ENCODE measurements at regions not wholly inside any gene's neighbourhood (a gene's known extent, or its start where the extent isn't known, plus 50 kb on each side); places are given as distances from the start of the nearest gene placed in this dataset.

GRCh38 chr11:127627629-127628457 lies 627.3 kb upstream of the KIRREL3 start:
- no peak for DNase-seq (ENCODE audit: low read depth)
- H3K4me3 ChIP-seq (ENCODE audit: low read depth, low read length) = no peak overlapping the region

GRCh38 chr11:127627204-127627603 lies 626.6 kb upstream of the KIRREL3 start:
- no peak for DNase-seq (ENCODE audit: low read depth)
- H3K4me3 ChIP-seq (ENCODE audit: low read depth, low read length) = no peak overlapping the region

GRCh38 chr11:127625402-127625801 lies 624.8 kb upstream of the KIRREL3 start:
- no peak overlapping the region for H3K4me3 ChIP-seq (ENCODE audit: low read depth, low read length)
- no peak for DNase-seq (ENCODE audit: low read depth)

- no peak for DNase-seq (ENCODE audit: low read depth)
- no peak overlapping the region for H3K4me3 ChIP-seq (ENCODE audit: low read depth, low read length)
These were observed 623.8 kb upstream of the KIRREL3 start for GRCh38 chr11:127624306-127624856.

GRCh38 chr11:127622686-127623085 lies 622.1 kb upstream of the KIRREL3 start:
- no peak for DNase-seq (ENCODE audit: low read depth)
- no peak overlapping the region for H3K4me3 ChIP-seq (ENCODE audit: low read depth, low read length)

- DNase-seq (ENCODE audit: low read depth) = no peak
These were observed 620.1 kb upstream of the KIRREL3 start for GRCh38 chr11:127620671-127621070.

GRCh38 chr11:127619946-127620345 lies 619.4 kb upstream of the KIRREL3 start:
- DNase-seq (ENCODE audit: low read depth) = no peak
- no peak overlapping the region for H3K4me3 ChIP-seq (ENCODE audit: low read depth, low read length)

More at GRCh38 chr11:127620671-127621070, 620.1 kb upstream of the KIRREL3 start:
- no peak overlapping the region for H3K4me3 ChIP-seq (ENCODE audit: low read depth, low read length)

GRCh38 chr11:127618721-127619120 lies 618.2 kb upstream of the KIRREL3 start:
- H3K4me3 ChIP-seq (ENCODE audit: low read depth, low read length) = no peak overlapping the region
- no peak for DNase-seq (ENCODE audit: low read depth)

- no peak overlapping the region for H3K4me3 ChIP-seq (ENCODE audit: low read depth, low read length)
- DNase-seq (ENCODE audit: low read depth) = no peak
These were observed 615.6 kb upstream of the KIRREL3 start for GRCh38 chr11:127616158-127616557.

- DNase-seq (ENCODE audit: low read depth) = no peak
- H3K4me3 ChIP-seq (ENCODE audit: low read depth, low read length) = no peak overlapping the region
These were observed 612.0 kb upstream of the KIRREL3 start for GRCh38 chr11:127612607-127613006.

- no peak for DNase-seq (ENCODE audit: low read depth)
- no peak overlapping the region for H3K4me3 ChIP-seq (ENCODE audit: low read depth, low read length)
These were observed 608.6 kb upstream of the KIRREL3 start for GRCh38 chr11:127609025-127609773.

- H3K4me3 ChIP-seq (ENCODE audit: low read depth, low read length) = no peak overlapping the region
- DNase-seq (ENCODE audit: low read depth) = no peak
These were observed 607.0 kb upstream of the KIRREL3 start for GRCh38 chr11:127607487-127608085.

GRCh38 chr11:127601578-127601977 lies 601.0 kb upstream of the KIRREL3 start:
- no peak overlapping the region for H3K4me3 ChIP-seq (ENCODE audit: low read depth, low read length)
- DNase-seq (ENCODE audit: low read depth) = no peak

- no peak for DNase-seq (ENCODE audit: low read depth)
- no peak overlapping the region for H3K4me3 ChIP-seq (ENCODE audit: low read depth, low read length)
These were observed 600.1 kb upstream of the KIRREL3 start for GRCh38 chr11:127600674-127601073.

GRCh38 chr11:127598476-127598875 lies 597.9 kb upstream of the KIRREL3 start:
- no peak for DNase-seq (ENCODE audit: low read depth)
- no peak overlapping the region for H3K4me3 ChIP-seq (ENCODE audit: low read depth, low read length)

GRCh38 chr11:127596433-127596832 lies 595.9 kb upstream of the KIRREL3 start:
- H3K4me3 ChIP-seq (ENCODE audit: low read depth, low read length) = no peak overlapping the region
- no peak for DNase-seq (ENCODE audit: low read depth)

- DNase-seq (ENCODE audit: low read depth) = no peak
- H3K4me3 ChIP-seq (ENCODE audit: low read depth, low read length) = no peak overlapping the region
These were observed 591.8 kb upstream of the KIRREL3 start for GRCh38 chr11:127592371-127592770.

- no peak overlapping the region for H3K4me3 ChIP-seq (ENCODE audit: low read depth, low read length)
- no peak for DNase-seq (ENCODE audit: low read depth)
These were observed 589.7 kb upstream of the KIRREL3 start for GRCh38 chr11:127590314-127590713.

- no peak for DNase-seq (ENCODE audit: low read depth)
- no peak overlapping the region for H3K4me3 ChIP-seq (ENCODE audit: low read depth, low read length)
These were observed 587.9 kb upstream of the KIRREL3 start for GRCh38 chr11:127588431-127588830.

- DNase-seq (ENCODE audit: low read depth) = no peak
These were observed 586.9 kb upstream of the KIRREL3 start for GRCh38 chr11:127587511-127587910.

More at GRCh38 chr11:127587511-127587910, 586.9 kb upstream of the KIRREL3 start:
- no peak overlapping the region for H3K4me3 ChIP-seq (ENCODE audit: low read depth, low read length)

Data from skeletal muscle cell (primary cell).